NCI-H446 treated with DMSO at 0.1 percent for 48 hours (cell line): ENCODE measurements at regions not wholly inside any gene's neighbourhood (a gene's known extent, or its start where the extent isn't known, plus 50 kb on each side); places are given as distances from the start of the nearest gene placed in this dataset.
"Not testable (repeated sequence)": the region's sequence is repeated elsewhere in the genome, so short reads cannot be mapped to it uniquely, and the experiment has no call there.

Source experiments
- DNase-seq: peaks from one replicate; lab custom pipeline; 2025; lab: John Stamatoyannopoulos, UW

DNA sequence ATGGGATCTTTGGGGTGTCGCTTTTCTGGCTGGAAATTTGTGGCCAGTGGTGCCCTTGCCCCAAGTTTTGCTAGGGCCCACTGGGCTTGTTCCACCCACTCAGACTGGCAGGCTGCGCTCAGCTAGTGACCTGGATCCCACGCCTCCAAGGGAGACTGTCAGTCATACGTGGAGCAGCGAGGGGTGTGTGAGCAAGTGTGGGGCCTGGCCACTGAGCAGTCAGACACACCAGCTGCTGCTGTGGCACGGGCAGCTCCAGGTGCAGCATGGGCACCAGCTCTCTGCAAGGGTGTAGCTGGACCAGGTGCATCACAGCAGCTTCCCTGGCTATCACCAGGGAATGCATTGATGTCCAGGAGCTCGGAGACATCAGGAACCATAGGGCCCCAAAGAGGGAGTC lies 327.0 kb downstream of the NR4A2 start:
- no peak for DNase-seq

GRCh38 chr2:156004459-156004858 lies 328.1 kb downstream of the NR4A2 start:
- no peak for DNase-seq

DNA sequence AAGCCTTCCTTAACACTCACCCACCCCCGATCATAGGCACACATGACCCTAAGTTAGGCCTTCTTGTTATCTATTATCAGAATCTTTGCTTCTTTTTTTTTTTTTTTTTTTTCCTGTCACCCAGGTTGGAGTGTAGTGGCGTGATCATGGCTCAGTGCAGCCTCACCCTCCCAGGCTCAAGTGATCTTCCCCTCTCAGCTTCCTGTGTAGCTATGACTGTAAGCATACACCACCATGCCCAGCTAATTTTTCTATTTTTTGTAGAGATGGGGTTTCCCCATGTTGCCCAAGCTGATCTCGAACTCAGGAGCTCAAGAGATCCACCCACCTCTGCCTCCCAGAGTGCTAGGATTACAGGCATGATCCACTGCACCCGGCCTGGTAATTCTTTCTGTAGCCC lies 328.7 kb downstream of the NR4A2 start:
- no peak for DNase-seq

GRCh38 chr2:156001851-156002250 lies 330.7 kb downstream of the NR4A2 start:
- DNase-seq, result no peak

DNA sequence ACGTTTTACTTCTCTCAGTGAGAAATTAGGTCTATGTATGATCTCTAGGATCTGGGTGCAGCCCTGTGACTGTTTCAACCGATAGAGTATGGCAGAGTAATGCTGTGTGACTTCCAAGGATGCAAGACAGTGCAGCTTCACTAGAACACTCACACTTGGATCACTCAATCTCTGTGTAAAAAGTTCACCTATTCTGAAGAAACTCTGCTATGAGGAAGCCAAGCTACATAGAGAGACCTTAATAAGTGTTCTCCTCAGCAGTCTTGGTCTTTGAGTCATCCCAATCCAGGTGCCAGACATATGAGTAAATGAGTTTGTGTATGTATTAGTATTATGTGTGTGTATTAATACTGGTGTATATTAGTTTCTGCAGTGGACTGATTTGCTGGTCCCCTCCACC lies 335.0 kb downstream of the NR4A2 start:
- DNase-seq, result no peak

- DNase-seq, result no peak
Measured at GRCh38 chr2:155994315-155994714, 338.2 kb downstream of the NR4A2 start.

DNA sequence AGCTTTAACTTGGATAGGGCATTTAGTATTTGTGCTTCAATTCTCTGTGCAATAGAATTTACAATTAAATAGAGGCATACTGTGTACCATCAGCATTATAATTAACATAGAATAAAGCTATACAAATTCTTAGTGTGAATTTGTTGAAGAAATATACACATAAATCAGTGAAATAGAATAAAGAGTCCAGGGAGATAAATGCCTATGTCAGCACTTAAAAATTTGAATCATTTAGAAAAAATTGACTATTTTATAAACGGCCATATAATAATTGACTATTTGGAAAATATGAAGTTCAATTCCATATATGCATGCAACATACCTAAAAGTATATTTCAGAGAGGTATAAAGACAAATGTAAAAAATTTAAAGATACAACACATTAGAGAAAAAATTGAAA lies 348.7 kb downstream of the NR4A2 start:
- DNase-seq, result no peak

DNA sequence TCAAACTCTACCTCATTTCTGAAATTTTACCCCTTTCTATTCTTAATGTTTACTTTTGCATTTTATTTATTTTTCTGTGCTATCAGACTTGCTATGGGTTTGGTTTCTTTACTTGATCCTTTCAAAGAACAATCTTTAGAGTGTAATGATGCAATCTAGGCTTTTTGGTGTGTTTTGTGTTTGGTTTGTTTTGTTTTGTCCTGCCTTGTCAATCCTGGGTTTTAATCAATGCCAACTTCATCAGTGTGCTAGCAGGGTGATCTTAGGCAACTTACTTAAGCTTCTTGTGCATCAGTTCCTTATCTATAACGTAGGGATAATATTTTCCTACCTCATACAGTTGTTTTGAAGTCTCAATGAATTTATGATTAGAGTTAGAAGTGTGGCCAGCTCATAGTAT lies 350.4 kb downstream of the NR4A2 start:
- no peak for DNase-seq

DNA sequence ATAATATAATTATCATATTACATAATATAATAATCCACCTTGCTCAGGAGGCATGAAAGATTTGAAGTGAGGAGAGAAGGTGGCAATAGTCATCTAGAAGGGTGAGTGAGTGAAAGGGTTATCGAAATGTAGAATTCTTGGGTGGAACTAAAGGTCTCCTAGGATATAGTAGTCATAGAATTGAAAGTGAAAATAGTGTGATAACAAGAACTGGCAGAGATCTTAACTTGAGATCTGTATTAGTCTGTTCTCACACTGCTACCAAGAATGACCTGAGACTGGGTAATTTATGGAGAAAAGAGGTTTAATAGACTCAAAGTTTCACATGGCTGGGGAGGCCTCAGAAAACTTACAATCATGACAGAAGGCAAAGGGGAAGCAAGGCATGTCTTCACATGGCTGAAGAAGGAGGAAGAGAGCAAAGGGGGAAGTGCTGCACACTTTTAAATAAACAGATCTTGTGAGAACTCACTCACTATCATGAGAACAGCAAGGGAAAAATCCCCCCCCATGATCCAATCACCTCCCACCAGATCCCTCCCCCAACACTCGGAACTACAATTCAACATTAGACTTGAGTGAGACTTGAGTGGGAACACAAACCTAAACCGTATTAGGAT lies 351.5 kb downstream of the NR4A2 start:
- DNase-seq, result no peak

- no peak for DNase-seq
Measured at GRCh38 chr2:155975734-155976133, 356.8 kb downstream of the NR4A2 start.

- DNase-seq, result no peak
Measured at GRCh38 chr2:155972916-155973315, 359.6 kb downstream of the NR4A2 start.

- DNase-seq, result not testable (repeated sequence)
Measured at GRCh38 chr2:155966064-155966471, 366.5 kb downstream of the NR4A2 start.

DNA sequence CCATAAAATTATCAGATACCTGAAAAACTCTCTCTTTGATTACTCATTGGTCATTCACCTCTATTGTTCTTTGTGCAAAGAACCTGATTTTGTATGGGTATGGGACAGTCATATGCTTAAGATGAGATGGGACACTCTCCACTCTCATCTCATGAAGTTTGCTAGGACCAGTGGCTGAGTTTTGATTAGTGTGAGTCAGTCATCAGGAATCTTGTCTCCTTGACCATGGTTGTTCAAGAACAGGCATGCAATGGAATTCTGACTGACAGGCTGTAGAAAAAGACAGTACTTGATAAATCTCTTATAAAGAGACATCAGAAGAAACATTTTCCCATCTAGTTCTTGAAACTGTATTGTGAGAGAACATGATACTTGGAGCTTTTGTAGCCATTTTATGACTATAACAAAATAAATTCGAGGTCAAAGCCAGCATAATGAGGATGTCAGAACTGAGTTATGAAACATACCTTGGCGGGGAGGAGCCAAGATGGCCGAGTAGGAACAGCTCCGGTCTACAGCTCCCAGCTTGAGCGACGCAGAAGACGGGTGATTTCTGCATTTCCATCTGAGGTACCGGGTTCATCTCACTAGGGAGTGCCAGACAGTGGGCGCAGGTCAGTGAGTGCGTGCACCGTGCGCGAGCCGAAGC lies 367.0 kb downstream of the NR4A2 start:
- DNase-seq, result no peak

GRCh38 chr2:155961641-155962040 lies 370.9 kb downstream of the NR4A2 start:
- no peak for DNase-seq

- no peak for DNase-seq
Measured at GRCh38 chr2:155958834-155959233, 373.7 kb downstream of the NR4A2 start.

- DNase-seq, result peak; percentile 30
Measured at GRCh38 chr2:155947069-155947468, 385.5 kb downstream of the NR4A2 start.

DNA sequence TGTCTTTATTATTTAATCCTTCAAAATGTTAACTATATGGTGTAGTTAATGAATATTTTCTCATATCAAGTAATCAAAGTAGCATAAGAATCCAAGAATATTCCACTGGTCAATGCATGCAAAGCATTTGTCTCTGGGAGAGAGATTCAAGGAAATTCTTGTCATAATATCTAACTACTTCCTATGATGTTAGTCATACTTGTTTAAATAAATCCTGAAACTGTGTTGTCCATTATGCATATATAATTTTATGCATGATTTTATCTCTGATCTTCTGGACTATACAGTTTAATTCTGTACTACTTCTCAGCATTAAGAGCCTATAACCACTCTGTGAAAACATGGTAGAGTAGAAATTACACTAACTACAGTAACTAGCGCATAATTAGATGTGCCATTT lies 388.3 kb downstream of the NR4A2 start:
- no peak for DNase-seq

GRCh38 chr2:155930312-155930711 lies 402.2 kb downstream of the NR4A2 start:
- DNase-seq, result no peak

DNA sequence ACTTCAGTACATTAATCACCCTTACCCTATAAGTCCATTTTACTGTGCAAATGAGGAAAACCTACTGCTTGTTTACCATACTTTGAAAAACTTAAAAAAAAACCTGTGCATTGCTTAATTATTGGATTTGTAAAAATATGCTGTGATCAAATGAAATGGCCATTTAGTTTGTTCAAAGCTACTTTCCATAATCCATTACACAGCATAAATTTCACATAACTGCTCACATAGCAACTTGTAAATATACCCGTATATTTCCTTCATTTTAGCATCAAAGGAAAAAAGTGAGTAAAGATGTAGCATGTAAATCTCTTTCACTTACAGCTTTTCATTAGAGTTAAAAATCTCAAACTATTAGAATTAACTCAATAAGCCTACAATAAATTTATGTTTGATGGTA lies 415.1 kb downstream of the NR4A2 start:
- DNase-seq, result no peak

DNA sequence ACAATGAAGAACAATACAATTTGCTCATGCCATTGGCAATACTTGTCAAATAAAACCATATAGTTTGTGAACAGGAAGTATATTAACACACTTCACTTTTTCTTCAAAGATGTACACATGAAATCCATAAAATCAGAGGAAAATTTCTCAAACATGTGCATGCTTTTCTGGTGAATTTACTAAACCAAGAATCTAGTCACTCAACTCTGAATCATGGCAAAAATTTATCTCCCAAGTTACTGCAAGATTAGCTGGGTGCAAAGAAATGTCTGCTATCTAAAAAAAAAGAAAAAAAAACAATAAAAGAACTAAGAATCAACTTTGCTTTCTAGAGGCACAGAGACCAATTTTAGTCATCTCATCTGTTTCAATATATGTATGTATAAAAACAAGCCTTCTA lies 419.2 kb downstream of the NR4A2 start:
- DNase-seq, result no peak

- no peak for DNase-seq
Measured at GRCh38 chr2:155908567-155908966, 424.0 kb downstream of the NR4A2 start.

- DNase-seq, result no peak
Measured at GRCh38 chr2:155907211-155907610, 425.3 kb downstream of the NR4A2 start.

GRCh38 chr2:155905657-155906056 lies 426.9 kb downstream of the NR4A2 start:
- no peak for DNase-seq

DNA sequence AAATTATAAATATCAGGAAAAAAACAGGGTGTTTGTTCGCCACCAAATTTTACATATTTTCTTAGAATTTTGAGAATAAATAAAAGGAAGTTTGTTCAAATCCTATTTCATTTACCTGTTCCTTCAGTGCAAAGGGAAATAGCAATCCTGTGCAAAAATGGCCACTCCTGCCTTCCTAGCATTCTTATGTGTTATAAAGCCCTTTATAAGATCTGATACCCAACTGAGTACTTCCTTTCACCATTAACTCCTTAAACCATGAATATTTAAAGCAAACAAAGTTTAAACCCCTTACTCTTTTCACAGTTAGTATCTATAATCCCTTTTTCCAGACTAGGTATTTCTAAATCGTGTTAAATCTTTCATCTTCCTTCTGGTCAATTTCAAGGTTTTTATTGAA lies 427.8 kb downstream of the NR4A2 start:
- DNase-seq, result no peak
